ENCODE measurements at regions not wholly inside any gene's neighbourhood (a gene's known extent, or its start where the extent isn't known, plus 50 kb on each side); places are given as distances from the start of the nearest gene placed in this dataset.

DNA sequence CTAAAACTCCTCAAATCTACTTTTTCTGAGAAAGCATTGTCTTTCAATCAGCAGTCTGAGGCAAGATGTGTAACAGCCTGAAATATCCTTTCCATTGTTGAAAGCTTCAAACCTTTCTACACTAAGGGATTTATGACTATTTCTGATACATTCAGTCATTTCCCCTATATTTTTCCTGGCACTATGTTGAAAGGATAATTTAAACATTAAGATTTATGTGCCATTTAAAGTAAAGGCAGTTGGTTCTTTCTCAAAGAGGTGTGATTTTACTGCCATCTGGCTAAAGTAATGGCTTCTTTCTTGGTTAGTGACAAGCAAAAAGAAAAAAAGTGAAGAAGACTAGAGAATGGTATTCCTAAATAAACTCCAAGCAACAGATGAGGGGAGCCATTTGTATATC, 249.6 kb upstream of the COL8A1 start:
- TF ChIP-seq, protein P1, sequence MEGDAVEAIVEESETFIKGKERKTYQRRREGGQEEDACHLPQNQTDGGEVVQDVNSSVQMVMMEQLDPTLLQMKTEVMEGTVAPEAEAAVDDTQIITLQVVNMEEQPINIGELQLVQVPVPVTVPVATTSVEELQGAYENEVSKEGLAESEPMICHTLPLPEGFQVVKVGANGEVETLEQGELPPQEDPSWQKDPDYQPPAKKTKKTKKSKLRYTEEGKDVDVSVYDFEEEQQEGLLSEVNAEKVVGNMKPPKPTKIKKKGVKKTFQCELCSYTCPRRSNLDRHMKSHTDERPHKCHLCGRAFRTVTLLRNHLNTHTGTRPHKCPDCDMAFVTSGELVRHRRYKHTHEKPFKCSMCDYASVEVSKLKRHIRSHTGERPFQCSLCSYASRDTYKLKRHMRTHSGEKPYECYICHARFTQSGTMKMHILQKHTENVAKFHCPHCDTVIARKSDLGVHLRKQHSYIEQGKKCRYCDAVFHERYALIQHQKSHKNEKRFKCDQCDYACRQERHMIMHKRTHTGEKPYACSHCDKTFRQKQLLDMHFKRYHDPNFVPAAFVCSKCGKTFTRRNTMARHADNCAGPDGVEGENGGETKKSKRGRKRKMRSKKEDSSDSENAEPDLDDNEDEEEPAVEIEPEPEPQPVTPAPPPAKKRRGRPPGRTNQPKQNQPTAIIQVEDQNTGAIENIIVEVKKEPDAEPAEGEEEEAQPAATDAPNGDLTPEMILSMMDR (IDR thresholded peaks at IDR 0.05): no peak
- TF ChIP-seq POLR2A (IDR thresholded peaks at IDR 0.05): no peak
- intact Hi-C loops (cut with DNase I; ENCODE audit: low total_unique reads): no loop called here
- no peak for DNase-seq

DNA sequence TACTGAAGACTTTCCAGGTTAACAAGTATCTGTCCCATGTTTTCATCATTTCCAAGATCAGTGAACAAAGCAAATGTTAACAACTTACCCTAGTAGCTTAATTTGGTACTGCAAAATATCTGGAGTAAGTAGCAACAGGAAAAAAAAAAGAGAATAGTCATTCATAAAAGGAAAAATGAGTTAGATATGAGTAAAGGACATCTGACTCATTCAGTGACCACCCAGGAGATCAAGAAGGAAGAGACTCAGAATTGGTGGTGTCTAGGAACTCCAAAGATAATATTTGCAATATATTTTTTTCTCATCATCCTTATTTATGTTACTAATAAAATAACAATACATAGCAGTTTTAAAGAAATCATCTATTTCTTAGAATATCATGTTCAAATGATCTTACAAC, 253.8 kb upstream of the COL8A1 start:
- H3K4me1 ChIP-seq: no peaks in the 10 kb centered on the region
- H3K27ac ChIP-seq: no peak overlapping the region
- no peaks in the 10 kb centered on the region for H3K27me3 ChIP-seq
- no peaks in the 10 kb centered on the region for H3K36me3 ChIP-seq
- no peaks in the 10 kb centered on the region for H3K9me3 ChIP-seq
- intact Hi-C loops (cut with DNase I; ENCODE audit: low total_unique reads): no loop called here
- no peak for DNase-seq
- H3K4me3 ChIP-seq: no peak overlapping the region
- TF ChIP-seq POLR2A (IDR thresholded peaks at IDR 0.05): no peak
- TF ChIP-seq, protein P1 (IDR thresholded peaks at IDR 0.05): no peak

More for the DNA sequence above, 249.6 kb upstream of the COL8A1 start:
- Histone ChIP-seq H3K27ac (no peak overlapping the region), H3K4me1 (no peaks in the 10 kb centered on the region), H3K27me3 (no peaks in the 10 kb centered on the region), H3K36me3 (no peaks in the 10 kb centered on the region), H3K9me3 (no peaks in the 10 kb centered on the region), H3K4me3 (no peak overlapping the region)

DNA sequence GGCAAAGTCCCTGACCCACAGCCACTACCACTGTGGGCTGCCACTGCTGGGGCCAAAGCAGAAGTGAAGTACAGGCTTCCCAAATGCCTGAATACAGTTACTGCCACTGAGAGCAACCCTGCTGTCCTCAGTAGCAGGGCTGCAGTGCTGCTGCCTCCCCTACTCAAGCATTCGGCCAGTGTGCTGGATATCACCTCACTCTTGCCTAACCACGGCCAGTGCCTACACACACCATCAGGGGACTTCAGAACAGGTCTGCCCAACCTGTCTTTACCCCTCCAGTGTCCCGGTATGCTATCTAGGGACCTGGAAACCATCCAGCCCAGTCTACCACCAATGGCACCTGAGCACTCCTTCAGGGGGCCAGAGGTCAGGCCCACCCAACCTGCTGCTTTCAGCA, 261.5 kb upstream of the COL8A1 start:
- no peak overlapping the region for H3K4me3 ChIP-seq
- TF ChIP-seq, protein P1 (IDR thresholded peaks at IDR 0.05): no peak
- no peak for TF ChIP-seq POLR2A (IDR thresholded peaks at IDR 0.05)
- H3K27ac ChIP-seq: no peak overlapping the region
- H3K9me3 ChIP-seq: no peaks in the 10 kb centered on the region
- no peaks in the 10 kb centered on the region for H3K36me3 ChIP-seq
- H3K27me3 ChIP-seq: no peaks in the 10 kb centered on the region
- DNase-seq: no peak
- H3K4me1 ChIP-seq: no peaks in the 10 kb centered on the region
- intact Hi-C loops (cut with DNase I; ENCODE audit: low total_unique reads): no loop called here

DNA sequence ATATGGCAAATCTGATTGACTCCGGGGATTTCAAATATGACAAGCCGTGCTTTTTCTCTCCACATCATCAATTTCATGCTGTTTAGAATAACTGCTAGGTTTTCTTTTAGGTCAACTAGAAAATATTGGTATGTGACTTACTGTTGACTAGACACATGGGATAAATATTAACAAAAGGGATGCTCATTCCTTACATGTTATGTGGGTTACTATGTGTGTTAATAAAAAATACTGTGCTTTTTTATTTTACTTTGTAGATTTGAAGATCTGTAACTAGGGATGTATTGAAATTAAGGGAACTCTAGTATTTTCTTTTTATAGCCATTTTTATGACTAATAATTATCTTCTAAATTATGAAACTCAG, 264.6 kb upstream of the COL8A1 start:
- no peak for DNase-seq
- intact Hi-C loops (cut with DNase I; ENCODE audit: low total_unique reads): no loop called here
- no peak for TF ChIP-seq POLR2A (IDR thresholded peaks at IDR 0.05)
- TF ChIP-seq, protein P1 (IDR thresholded peaks at IDR 0.05): no peak
- no peak overlapping the region for H3K27ac ChIP-seq
- H3K27me3 ChIP-seq: no peaks in the 10 kb centered on the region
- no peaks in the 10 kb centered on the region for H3K36me3 ChIP-seq
- no peak overlapping the region for H3K4me3 ChIP-seq
- H3K4me1 ChIP-seq: no peaks in the 10 kb centered on the region
- H3K9me3 ChIP-seq: no peaks in the 10 kb centered on the region

DNA sequence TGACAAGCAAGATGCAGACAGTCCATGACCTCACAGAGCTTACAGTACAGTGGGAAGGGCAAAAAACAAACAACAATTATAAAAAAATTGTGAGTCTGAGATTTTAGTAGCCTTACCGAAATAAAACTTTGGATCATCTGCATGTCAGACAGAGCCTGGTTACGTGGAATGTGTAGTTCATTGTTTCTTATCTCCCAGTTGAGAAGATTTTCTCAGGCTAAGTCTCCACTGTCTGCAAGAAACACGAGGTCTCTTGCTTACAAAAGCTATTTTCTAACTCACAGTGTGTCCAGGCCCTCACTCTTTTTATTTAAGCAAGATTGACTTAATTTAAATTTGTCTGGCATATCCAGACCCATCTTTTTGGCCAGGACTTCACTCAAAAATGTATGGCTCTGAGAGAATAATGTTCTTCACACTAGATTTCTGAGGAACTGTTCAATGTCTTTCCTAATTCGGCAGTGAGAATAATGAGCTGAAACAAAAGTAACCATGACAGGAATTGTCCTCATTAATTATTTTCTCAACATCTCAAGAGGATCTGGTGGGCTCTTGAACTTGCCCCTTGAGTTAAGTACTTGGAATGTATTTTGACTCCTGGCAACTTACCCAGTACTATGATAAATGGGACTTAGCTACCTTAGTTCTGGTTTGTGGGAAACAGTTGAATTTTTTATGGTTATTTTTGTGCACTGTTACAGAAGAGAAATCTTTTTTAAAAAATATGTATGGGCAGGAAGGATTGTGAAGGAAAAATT, 265.1 kb upstream of the COL8A1 start:
- no peak for DNase-seq
- no peaks in the 10 kb centered on the region for H3K9me3 ChIP-seq
- H3K27me3 ChIP-seq: no peaks in the 10 kb centered on the region
- no peak for TF ChIP-seq POLR2A (IDR thresholded peaks at IDR 0.05)
- TF ChIP-seq, protein P1 (IDR thresholded peaks at IDR 0.05): no peak
- intact Hi-C loops (cut with DNase I; ENCODE audit: low total_unique reads): no loop called here
- H3K27ac ChIP-seq: no peak overlapping the region
- no peaks in the 10 kb centered on the region for H3K36me3 ChIP-seq
- no peaks in the 10 kb centered on the region for H3K4me1 ChIP-seq
- H3K4me3 ChIP-seq: no peak overlapping the region

Measured in uterus (tissue), 3 donors.